HG03060 (cell line): ENCODE measurements at regions not wholly inside any gene's neighbourhood (a gene's known extent, or its start where the extent isn't known, plus 50 kb on each side); places are given as distances from the start of the nearest gene placed in this dataset.

Experiments
- ATAC-seq: cut with Tn5 transposase; IDR thresholded peaks from one replicate; pipeline ENCODE4 v1.9.1; 2021; ENCODE audit warnings: low read depth, moderate number of reproducible peaks; ENCODE audit not compliant: unreplicated experiment

DNA sequence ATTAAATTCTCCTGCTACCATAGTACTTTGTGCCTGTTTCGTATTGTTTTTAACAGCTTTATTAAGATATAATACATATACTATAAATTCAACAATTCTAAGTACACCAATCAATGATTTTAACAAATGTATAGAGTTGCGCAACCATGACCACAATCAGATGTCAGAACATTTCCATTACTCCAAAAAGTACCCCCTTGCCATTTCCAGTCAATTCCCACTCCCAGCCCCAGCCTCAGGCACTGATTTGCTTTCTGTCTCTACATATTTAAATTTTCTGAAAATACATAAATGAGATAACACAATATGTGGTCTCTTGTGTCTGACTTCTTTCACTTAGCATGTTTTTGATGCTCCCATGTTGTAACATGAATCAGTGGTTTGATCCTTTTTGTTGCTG is 193.9 kb downstream of the FIGN start:
- ATAC-seq, result no peak

DNA sequence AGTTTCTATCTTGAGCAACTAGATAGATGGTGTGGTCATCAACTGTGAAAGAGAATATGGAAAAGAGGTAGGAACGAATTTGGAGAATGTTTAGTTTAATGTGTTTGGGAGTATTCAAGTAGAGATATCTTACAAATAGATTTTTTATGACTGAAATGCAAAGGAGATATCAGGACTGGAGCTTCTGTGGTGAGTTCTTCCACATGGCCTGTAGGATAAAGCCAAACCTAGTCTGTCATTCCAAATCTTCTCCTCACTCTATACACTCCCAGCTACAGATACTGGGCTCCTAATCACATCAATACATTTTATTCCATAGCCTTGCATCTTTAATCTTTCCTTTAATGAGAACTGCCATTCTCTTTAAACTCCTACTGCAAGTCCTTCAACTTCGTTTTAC is 194.3 kb downstream of the FIGN start:
- ATAC-seq, result no peak

DNA sequence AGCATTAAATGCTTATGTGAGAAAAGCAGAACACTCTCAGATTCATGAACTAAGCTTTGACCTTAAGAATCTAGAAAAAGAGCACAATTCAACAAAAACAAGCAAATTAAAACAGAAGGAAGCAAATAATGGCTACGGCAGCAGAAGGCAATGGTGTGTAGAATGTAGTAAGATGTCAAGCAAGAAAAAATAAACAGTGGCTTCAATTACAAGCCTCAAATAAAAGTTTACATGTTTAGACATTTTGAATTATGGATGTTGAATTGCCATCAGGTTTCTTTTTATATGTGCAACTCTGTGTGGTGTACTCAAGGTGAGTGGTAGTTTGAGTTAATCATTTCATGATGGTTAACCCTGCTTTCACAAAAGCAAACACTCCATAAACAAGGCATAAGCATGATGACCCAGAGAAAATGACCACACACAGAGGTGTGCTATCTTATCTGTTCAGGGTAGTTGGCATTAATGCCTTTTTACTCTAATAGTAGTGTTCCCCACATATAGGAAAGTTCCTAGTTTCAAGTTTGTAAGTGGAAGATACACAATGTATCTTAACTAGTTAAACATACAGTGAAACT is 207.1 kb downstream of the FIGN start:
- ATAC-seq, result no peak

DNA sequence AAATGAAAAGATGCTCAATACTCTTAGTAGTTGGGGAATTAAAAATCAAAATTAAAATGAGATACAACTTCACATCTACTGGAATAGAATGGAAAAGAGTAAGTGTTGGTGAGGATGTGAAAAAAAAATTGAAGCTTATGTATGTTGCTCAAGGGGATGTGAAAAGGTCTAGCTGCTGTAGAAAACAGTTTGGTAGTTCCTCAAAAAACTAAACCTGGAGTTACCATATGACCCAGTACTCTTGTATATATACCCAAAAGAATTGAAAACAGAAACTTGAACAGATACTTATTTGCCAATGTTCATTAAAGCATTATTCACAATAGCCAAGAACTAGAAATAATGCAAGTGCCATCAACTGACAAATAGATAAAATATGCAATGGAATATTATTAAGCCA is 208.4 kb downstream of the FIGN start:
- no peak for ATAC-seq

DNA sequence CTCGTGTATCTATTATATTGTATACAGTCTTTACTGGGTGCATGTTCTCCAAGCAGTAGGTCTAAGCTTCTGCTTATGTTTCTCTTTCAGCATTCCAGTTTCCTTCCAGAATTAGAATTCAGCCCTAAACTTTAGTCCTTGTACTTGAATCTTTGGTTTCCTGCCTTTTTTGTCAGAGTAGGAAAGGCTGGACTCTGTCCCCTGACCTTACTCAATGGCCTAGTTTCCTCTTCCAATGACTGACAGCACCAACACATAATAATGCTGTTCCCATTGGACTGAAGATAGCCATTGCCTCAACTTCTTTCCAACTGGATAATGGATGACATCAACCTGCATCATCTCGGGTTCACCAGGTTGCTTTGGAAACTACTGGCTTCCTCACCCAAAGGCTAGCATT is 217.0 kb downstream of the FIGN start:
- no peak for ATAC-seq

DNA sequence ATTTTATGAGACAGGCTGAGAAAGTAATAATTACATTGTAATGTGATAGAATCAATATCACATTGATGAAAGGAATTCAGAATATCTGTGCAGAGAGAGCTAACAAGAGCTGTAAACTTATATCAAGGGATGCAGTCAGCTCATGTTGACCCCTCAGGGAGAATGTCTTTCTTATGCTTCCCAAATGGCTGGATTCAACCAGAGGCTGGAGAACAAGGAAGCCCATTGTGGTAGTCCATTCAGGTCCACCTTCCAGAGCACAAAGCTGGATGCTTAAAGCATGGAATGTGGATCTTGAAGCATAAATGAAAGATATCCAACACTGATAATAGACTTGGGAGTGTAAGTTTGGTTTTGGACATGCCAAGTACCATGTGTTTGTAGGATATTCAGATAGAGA is 220.0 kb downstream of the FIGN start:
- ATAC-seq, result no peak

DNA sequence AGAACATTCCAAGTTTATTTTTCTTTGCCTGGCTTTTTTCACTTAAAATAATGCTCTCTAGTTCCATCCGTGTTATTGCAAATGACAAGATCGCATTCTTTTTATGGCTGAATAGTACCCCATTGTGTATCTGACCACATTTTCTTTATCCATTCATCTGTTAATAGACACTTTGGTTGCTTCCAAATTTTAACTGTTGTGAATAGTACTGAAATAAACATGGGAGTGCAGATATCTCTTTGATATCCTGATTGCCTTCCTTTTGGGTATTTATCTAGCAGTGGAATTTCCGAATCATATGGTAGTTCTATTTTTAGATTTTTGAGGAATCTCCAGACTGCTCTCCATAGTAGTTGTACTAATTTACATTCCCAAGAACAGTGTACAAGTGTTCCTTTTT is 230.5 kb downstream of the FIGN start:
- no peak for ATAC-seq

DNA sequence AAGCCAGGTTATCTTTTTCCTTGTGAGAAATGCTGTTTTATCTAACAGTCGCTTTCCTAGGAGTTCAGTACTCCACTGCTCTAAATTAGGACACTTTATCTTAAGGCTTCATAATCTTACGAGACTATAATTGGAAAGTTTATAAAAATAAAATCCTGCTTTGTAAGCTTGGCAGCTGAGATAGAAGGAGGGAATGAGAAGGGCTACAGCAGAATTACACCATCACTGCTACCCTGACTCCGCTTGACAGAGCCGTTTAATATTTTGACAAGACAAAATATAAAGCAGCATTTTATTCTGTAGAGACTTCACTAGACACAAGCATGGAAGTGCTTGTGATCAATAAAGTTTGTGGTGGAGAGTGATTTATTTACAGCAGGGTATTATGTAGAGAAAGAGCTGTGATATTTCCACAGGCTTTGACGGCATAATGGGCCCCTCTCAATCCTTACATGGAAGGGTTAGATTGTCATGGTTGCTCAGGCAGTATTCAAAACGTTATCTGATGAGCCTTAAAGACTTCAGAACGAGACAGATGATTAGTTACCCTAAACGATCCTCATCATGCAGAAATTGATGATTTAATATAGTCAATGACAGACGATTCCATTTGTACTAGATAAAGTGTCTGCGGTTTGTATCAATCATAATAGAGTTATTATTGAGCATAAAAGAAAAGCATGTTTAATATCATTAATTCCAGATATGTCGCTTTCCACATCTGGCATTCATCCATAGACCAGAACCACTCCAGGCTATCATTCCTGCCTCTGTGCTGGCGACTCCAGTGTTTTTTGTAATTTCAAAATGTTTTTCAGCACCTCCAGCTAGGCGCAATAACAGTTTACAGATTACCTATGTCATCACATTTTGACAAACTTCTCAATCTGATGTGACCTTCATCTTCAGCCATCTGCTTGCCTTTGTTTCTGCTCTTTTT is 242.2 kb downstream of the FIGN start:
- ATAC-seq, result no peak

DNA sequence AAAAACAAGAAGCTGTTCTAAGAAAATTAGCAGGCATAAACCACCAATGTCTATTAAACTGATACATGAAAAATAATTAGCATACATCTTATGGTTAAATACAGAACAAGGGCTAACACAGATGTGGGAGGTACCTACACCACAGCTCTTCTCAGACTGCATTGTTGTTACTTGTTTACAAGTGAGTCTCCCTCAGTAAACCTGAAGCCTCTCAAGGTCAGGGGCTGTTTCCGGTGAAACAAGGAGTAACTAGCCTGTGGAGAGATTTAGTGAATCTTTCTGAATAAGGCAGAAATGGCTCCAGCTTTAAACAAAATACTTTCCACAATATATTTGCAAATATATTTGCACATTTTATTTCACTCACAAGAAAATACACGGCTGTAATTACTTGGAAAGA is 244.0 kb downstream of the FIGN start:
- no peak for ATAC-seq

DNA sequence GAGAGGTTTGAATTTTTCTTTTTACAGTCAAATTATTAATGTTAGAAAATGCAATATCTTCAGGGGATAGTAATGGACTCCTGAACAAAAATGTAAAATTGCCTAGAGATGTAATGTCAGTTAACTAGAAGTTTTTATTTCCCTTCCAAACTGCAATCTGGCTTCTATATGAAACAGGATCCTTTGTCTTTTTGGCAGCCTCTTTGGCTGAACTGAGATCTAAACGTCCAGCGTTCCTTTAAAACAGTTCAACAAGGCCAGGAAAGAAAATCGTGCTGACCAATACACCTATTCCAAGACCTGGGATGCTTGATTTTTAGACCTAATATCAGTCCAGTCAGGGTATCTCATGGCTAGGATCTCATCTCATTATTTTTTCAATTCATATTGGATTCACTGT is 245.5 kb downstream of the FIGN start:
- no peak for ATAC-seq

DNA sequence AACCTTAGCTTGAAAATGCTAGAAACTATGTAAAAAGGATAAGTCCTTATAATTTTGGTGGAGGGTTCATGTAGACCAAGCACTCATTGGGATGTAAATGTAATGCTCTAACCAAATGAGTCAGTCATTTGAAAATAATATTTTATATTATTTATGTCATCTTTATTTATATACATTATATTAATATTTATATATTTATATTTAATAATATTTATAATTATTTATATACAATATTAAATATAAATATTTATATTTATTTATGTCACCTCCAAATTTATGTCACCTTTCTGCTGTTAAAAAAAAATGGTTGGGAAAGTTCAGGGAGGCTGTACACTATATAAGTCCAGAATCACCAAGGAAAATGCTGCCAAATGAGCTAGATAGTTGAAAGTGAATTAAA is 254.3 kb downstream of the FIGN start:
- no peak for ATAC-seq

DNA sequence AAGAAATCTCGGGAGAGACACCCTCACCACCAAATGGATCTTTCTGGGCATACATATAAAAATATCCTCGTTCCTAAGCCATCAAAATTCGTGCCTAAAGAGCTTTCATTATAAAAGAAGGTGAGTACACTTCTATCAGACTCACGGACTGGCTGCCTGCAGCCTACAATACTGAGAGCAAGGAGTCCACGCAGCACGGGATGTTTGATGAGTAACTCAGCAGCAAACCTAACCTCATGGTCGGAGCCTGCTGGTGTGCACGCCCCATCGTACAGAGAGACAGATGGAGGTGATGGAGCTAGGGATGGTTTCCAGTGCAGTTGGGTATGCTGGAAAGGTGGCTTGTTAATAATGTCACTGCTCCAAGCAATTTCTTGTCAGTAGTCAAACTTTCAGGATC is 256.2 kb downstream of the FIGN start:
- ATAC-seq, result no peak

DNA sequence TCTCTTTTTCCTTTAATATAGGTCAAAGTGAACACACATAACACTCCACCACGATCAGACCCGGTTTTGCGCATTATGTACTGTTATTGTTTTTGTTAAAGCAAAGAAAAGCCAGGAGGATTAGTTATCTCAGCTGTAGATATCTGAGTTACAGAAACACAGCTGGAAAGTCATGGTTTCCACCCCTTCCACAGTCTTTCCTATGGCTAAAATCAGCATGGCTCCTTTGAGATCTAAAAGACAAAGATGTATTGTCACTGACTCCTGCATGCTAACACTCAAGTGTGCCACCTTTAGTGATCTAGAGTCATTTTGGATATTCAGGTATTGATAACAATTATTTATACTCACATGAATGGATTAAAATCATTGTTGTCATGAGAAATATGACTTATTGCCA is 260.0 kb downstream of the FIGN start:
- ATAC-seq, result no peak

DNA sequence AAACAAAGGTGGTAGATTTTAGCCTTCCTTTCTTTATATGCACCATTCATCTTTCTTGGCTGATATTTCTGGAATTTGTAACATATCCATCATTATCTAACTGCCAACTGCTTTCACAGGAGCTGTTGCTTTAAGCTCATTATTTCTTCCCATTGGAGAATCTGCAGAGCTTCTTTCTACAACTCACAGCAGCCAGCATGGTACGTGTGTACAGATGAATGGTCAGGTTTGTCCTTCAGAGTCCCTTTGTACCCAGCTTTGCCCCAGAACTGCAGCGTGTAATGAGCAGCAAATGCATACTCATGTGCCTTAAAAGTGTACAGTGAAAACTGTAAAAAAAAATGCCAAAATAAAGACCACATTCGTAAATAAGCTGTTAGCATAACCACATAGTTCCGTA is 260.9 kb downstream of the FIGN start:
- no peak for ATAC-seq

DNA sequence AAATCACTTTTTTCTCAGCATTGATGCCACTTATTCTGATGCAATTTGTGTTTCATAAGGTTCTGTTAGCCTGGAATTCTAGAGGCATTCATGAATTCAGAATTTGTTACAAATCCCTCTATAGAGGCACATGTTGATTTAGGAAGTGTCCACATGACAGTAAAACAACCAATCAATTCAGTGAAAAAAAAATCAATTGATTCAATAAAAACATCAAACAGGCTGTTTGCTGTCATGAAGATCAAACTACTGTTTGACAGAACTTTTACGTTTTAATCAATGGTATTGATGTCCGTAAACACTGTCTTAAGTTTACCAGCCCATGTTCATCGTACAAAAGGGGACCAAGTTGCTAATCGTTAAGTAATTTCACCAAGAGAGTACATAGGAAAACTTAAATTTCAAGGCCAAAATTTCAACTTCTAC is 261.5 kb downstream of the FIGN start:
- no peak for ATAC-seq

DNA sequence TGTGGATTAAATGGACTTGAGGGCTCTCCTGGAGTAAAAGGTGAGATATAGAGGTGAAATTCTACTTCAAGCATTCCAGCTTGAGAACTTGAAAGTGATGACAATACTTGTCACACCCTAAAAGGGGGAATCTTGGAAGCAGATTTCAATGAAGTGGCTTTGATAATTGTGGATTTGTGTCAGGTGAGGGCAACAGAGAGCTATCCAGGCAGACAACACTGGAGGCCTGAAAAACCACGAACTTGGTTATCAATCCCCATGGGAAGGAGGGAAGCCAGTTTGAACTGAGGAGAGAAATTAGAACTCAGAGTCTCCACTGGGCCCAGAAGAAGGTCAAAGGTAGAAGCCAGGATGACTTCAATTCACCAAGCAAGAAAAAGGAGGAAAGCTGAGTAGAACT is 263.9 kb downstream of the FIGN start:
- no peak for ATAC-seq

DNA sequence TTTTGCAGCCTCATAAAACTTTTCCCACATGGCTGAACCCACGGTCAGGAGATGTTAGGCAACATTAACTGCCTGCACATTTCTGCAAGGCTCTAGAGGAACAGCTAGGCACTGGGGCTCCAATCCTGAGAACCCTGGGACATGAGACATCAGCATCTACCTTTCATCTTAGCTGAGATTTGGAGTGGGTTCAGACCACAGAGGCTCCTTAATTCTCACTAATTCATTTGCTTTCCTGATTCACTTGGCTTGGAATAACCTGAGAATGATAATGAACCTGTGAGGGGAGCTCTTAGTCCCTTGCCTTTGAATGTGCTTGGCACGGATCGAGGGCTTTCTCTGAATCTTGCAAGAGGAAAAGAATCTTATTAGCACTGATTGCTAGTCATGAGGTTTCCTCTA is 266.2 kb downstream of the FIGN start:
- ATAC-seq, result no peak

DNA sequence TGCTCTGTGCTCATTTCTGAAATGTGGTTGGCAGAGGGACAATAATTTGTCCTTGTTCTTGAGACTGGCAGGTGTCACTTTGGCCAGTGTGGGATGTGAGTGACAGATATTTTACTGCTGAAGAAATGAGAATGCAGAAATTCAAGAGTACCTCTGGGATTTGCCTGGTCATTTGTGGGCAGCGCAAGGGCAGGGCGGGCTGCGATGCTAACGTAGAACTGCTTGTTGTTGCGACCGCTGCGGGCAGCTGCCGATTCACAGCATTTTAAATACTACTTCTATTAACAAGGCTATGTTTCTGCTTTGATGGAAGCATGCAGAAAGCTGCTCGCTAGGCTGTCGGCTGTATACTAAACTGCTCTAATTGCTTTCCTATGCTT is 268.6 kb downstream of the FIGN start:
- ATAC-seq, result no peak

DNA sequence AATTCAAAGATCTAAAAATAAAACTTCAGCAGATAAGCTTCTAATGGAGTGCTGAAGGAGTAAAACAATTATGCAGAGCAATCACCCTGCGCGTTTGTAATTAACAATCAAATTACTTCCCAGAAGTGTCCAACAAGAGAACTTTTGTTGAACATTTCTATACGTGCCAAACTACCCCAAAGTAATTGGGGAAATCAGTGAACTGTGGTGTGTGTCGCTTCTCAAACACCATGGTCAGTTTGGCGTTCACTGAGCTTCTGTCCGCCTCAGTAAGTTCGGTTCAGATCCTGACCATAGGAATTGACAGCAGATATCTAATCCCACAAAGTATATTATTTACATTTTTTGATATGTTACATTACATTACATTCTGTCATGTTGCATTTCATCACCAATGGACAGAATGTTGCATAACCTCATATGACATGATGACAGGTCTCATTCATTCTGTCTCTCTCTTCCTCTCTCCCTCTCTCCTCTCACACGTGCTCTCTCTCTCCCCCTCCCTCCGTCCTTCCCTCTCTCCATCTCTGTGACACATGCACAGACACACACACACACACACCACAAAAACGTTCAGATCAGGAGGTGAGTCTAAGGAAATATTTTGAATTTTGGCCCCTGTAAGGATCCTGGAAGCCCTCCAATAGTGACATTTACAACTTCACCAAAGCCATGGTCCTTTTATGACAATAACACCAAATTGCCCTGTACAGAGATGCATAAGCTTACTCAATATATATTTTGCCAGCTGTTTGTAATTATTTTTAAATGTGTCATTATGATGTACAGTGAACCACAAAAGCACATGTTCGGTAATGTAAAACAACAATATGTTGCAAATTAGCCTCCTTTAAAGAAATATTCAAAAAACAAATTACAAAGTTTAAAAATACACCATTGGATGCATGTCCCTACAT is 269.2 kb downstream of the FIGN start:
- ATAC-seq, result no peak

DNA sequence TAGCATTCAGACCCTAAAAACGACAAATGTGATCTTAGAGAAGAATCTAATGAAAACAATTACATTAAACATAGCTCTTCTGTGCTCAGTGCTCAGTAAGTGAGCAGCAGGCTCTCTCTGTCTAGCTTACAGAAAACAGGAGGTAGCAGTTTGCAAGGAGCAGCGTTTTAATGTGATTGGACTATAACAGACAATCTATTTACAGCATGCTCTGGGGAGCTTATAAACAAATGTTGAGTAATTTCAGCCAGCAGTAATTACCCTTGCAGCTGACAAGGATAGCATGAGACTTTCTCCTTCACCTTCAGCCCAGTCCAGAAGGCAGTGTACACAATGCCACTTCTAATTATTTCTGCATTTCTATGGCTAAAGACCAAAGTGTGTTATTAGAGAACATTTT is 270.4 kb downstream of the FIGN start:
- ATAC-seq, result no peak

DNA sequence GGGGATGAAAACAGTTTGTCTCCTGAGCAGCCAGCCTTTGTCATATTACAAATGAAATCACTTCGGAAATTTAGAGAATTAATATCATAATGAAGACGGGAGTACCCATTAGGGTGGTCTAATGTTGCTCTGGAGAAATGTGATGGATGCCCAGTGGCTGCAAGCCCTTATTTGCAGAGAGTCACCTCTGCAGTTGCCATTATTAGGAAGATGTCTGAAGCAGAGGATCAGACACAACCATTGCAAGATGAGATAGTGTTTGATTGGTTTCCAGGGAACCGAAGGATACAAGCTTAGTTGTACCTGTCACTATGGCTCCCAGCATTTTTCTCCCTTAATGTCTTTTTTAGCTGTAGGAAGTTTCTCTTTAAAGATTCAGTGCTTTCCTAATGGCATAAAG is 272.4 kb downstream of the FIGN start:
- no peak for ATAC-seq
